Neural crest cell (in vitro differentiated cells): ENCODE measurements at regions not wholly inside any gene's neighbourhood (a gene's known extent, or its start where the extent isn't known, plus 50 kb on each side); places are given as distances from the start of the nearest gene placed in this dataset.

Experiments
- DNase-seq: peaks from one replicate; pipeline ENCODE4 v3.0.0; 2021; ENCODE audit warnings: low read depth, mixed read lengths, low spot score
- H3K27ac Mint-ChIP-seq: one replicate; pipeline ENCODE4 v1.8.0; 2021; ENCODE audit warnings: mild to moderate bottlenecking, mixed read lengths; ENCODE audit not compliant: unreplicated experiment
- H3K27me3 Mint-ChIP-seq: 2 replicates; pipeline ENCODE4 v1.8.0; 2021; ENCODE audit warnings: low read depth, mild to moderate bottlenecking, mixed read lengths
- H3K36me3 Mint-ChIP-seq: 2 replicates; pipeline ENCODE4 v1.8.0; 2021; ENCODE audit warnings: low read depth, mild to moderate bottlenecking, mixed read lengths
- H3K4me1 Mint-ChIP-seq: 2 replicates; pipeline ENCODE4 v1.8.0; 2021; ENCODE audit warnings: mixed read lengths
- H3K4me3 Mint-ChIP-seq: one replicate; pipeline ENCODE4 v1.8.0; 2021; ENCODE audit warnings: mild to moderate bottlenecking, mixed read lengths
- H3K9me3 Mint-ChIP-seq: 2 replicates; pipeline ENCODE4 v1.8.0; 2021; ENCODE audit warnings: mixed read lengths
- CTCF ChIP-seq: fragments of 200-600 bp; sonication (generic); conservative IDR thresholded peaks from 2 replicates; pipeline ENCODE4 v1.5.0; 2021; ENCODE audit warnings: antibody characterized with exemption, mild to moderate bottlenecking

GRCh38 chr18:61019338-61020301 lies 313.6 kb upstream of the CDH20 start:
- TF ChIP-seq CTCF: no peak
- Mint-ChIP-seq H3K27ac (no peak overlapping the region), H3K36me3 (no peaks in the 10 kb centered on the region), H3K9me3 (peaks cover 6% of the 10 kb centered on the region), H3K27me3 (no peaks in the 10 kb centered on the region), H3K4me1 (peaks cover 4% of the 10 kb centered on the region), H3K4me3 (no peak overlapping the region)
- no peak for DNase-seq

GRCh38 chr18:61025596-61025995 lies 307.6 kb upstream of the CDH20 start:
- no peak for TF ChIP-seq CTCF
- peaks cover 6% of the 10 kb centered on the region for H3K9me3 Mint-ChIP-seq
- peaks cover 2% of the 10 kb centered on the region for H3K4me1 Mint-ChIP-seq
- DNase-seq: no peak
- H3K36me3 Mint-ChIP-seq: no peaks in the 10 kb centered on the region
- H3K4me3 Mint-ChIP-seq: no peak overlapping the region
- H3K27me3 Mint-ChIP-seq: no peaks in the 10 kb centered on the region
- no peak overlapping the region for H3K27ac Mint-ChIP-seq

- Mint-ChIP-seq H3K9me3 (no peaks in the 10 kb centered on the region), H3K27me3 (no peaks in the 10 kb centered on the region), H3K4me3 (no peak overlapping the region), H3K4me1 (peaks cover 5% of the 10 kb centered on the region), H3K36me3 (no peaks in the 10 kb centered on the region), H3K27ac (no peak overlapping the region)
- DNase-seq: no peak
- TF ChIP-seq CTCF: no peak
Measured at GRCh38 chr18:61031626-61032025, 301.6 kb upstream of the CDH20 start.

GRCh38 chr18:61034580-61034979 lies 298.6 kb upstream of the CDH20 start:
- Mint-ChIP-seq H3K9me3 (no peaks in the 10 kb centered on the region), H3K36me3 (no peaks in the 10 kb centered on the region), H3K4me3 (no peak overlapping the region), H3K27me3 (no peaks in the 10 kb centered on the region), H3K4me1 (peaks cover 5% of the 10 kb centered on the region), H3K27ac (no peak overlapping the region)
- no peak for TF ChIP-seq CTCF
- DNase-seq: no peak

GRCh38 chr18:61039251-61039650 lies 294.0 kb upstream of the CDH20 start:
- H3K4me3 Mint-ChIP-seq: no peak overlapping the region
- no peaks in the 10 kb centered on the region for H3K4me1 Mint-ChIP-seq
- H3K27me3 Mint-ChIP-seq: no peaks in the 10 kb centered on the region
- H3K36me3 Mint-ChIP-seq: no peaks in the 10 kb centered on the region
- no peak for TF ChIP-seq CTCF
- DNase-seq: no peak
- no peaks in the 10 kb centered on the region for H3K9me3 Mint-ChIP-seq
- peak overlapping the region; percentile 12 for H3K27ac Mint-ChIP-seq
